ENCODE measurements at regions not wholly inside any gene's neighbourhood (a gene's known extent, or its start where the extent isn't known, plus 50 kb on each side); places are given as distances from the start of the nearest gene placed in this dataset.

DNA sequence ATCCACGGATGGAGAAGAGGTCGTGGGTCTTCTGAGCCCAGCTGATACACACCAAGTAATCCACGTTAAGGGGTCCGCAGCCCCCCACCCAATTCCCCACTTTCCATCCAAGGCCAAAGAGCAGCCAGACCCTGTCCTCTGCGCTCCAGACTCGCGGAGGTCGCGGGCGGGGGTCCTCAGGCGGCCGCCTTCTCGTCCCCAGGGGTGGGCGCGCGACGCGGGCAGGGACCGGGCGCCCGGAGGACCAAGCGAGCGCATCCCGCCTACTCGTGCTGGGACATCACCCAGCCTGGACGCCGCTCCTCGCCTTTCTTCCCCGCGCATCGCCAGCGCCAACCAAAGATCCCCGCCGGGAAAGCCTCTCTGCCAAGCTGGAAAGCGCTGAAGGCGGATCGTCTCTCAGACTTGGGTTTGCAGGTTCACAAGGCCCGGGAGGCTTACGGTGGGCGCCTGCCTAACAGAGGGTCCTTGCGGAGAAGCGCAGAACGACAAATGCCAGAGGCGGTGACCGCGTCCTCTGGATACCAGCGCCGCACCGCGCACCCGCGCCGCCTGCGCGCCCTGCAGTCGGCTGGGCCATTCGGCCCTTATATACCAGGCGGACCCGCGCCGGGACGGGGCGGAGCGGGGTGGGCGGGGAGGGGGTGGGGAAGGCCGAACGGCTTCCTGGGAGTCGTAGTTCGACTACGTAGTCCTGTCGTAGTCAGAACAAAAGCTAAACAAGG is 471.6 kb downstream of the SOX9 start:
- no peaks in the 10 kb centered on the region for H3K9me3 ChIP-seq (ENCODE audit: control insufficient read depth, insufficient read depth, low read length)
- 0% methylated on average over 55 of the region's 71 CpGs for WGBS (ENCODE audit: insufficient coverage)
- H3K27me3 ChIP-seq (ENCODE audit: control insufficient read depth, insufficient read depth, low read length): peaks cover 2% of the 10 kb centered on the region
- H3K36me3 ChIP-seq (ENCODE audit: control insufficient read depth, insufficient read depth, low read length): no peaks in the 10 kb centered on the region
- peak; percentile 77 to 96 (median 82) for DNase-seq (ENCODE audit: low read depth in 4 of 6, low spot score in 6 of 6)
- H3K4me1 ChIP-seq (ENCODE audit: control insufficient read depth, insufficient read depth, low read length): peaks cover 34% of the 10 kb centered on the region
- peak overlapping the region; percentile 82 for H3K27ac ChIP-seq (ENCODE audit: low read depth, low read length)
- peak overlapping the region; percentile 88 for H3K4me3 ChIP-seq (ENCODE audit: low read depth, low read length)

DNA sequence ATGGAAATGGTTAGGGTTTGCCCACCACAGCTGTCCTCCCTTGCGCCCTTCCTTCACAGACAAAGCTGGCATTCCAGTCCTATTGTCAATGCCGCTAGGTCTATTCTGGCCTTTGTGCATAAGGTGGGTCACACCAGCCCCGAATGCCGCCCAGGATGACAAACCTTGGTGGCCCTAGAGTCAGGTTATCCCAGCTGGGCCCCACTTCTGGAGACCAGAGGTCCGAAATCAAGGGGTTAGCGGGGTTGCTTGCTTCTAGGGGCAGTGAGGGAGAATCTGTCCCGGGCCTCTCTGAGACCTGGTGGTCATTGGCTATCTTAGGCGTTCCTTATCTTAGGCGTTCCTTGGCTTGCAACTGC is 472.1 kb downstream of the SOX9 start:
- WGBS (ENCODE audit: insufficient coverage): 65% methylated on average over 4 of the region's 9 CpGs
- DNase-seq (ENCODE audit: low read depth in 4 of 6, low spot score in 6 of 6): no peak
- H3K9me3 ChIP-seq (ENCODE audit: control insufficient read depth, insufficient read depth, low read length): no peaks in the 10 kb centered on the region
- H3K4me1 ChIP-seq (ENCODE audit: control insufficient read depth, insufficient read depth, low read length): peaks cover 28% of the 10 kb centered on the region
- peaks cover 2% of the 10 kb centered on the region for H3K27me3 ChIP-seq (ENCODE audit: control insufficient read depth, insufficient read depth, low read length)
- H3K4me3 ChIP-seq (ENCODE audit: low read depth, low read length): no peak overlapping the region
- no peaks in the 10 kb centered on the region for H3K36me3 ChIP-seq (ENCODE audit: control insufficient read depth, insufficient read depth, low read length)
- no peak overlapping the region for H3K27ac ChIP-seq (ENCODE audit: low read depth, low read length)

DNA sequence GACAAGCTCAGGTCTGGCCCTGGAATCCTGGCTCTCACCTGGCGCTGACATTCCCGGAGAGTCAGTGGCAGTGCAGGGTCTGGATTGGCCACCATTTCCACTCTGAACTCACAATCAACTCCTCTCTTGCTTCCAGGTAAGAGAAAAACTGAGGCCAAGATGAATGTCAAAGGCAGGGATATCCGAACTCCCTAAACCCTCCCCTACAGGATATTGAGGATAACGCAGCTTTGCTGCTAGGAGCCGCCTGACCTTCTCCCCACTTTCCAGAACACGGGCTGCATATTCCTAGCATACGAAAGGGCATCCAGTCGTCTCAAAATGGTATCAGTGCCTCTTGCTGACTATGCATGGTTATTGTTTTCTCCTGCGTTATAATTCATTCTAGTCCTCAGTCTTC is 473.4 kb downstream of the SOX9 start:
- Histone ChIP-seq H3K4me3 (ENCODE audit: low read depth, low read length) (no peak overlapping the region), H3K36me3 (ENCODE audit: control insufficient read depth, insufficient read depth, low read length) (no peaks in the 10 kb centered on the region), H3K27ac (ENCODE audit: low read depth, low read length) (no peak overlapping the region), H3K4me1 (ENCODE audit: control insufficient read depth, insufficient read depth, low read length) (peaks cover 19% of the 10 kb centered on the region), H3K9me3 (ENCODE audit: control insufficient read depth, insufficient read depth, low read length) (no peaks in the 10 kb centered on the region), H3K27me3 (ENCODE audit: control insufficient read depth, insufficient read depth, low read length) (peaks cover 2% of the 10 kb centered on the region)
- 100% methylated on average over 1 of the region's 9 CpGs for WGBS (ENCODE audit: insufficient coverage)
- no peak for DNase-seq (ENCODE audit: low read depth in 4 of 6, low spot score in 6 of 6)
